Uterus (tissue), 3 donors: ENCODE measurements at regions not wholly inside any gene's neighbourhood (a gene's known extent, or its start where the extent isn't known, plus 50 kb on each side); places are given as distances from the start of the nearest gene placed in this dataset.

Experiments
- DNase-seq, 2 donors: peaks; one replicate each; pipeline ENCODE4 v3.0.0-alpha.2; 2019 to 2020
- H3K27ac ChIP-seq, 2 donors: fragments of 200-600 bp; sonication (generic); 1 replicate in 1 of 2; 2 replicates in 1 of 2; pipeline ENCODE4 v1.5.1; 2016 to 2018
- H3K27me3 ChIP-seq, 2 donors: fragments of 200-600 bp; sonication (generic); one replicate each; pipeline ENCODE4 v1.5.1; 2018 to 2019; ENCODE audit warnings: control low read depth in 1 of 2
- H3K36me3 ChIP-seq, 2 donors: fragments of 200-600 bp; sonication (generic); one replicate each; pipeline ENCODE4 v1.5.1; 2019; ENCODE audit warnings: control low read depth in 1 of 2
- H3K4me1 ChIP-seq, 2 donors: fragments of 200-600 bp; sonication (generic); one replicate each; pipeline ENCODE4 v1.5.1; 2018 to 2019; ENCODE audit warnings: control low read depth in 1 of 2
- H3K4me3 ChIP-seq, 2 donors: fragments of 200-600 bp; sonication (generic); 1 replicate in 1 of 2; 2 replicates in 1 of 2; pipeline ENCODE4 v1.5.1; 2018 to 2019; ENCODE audit warnings: mild to moderate bottlenecking in 1 of 2
- H3K9me3 ChIP-seq, 2 donors: fragments of 200-600 bp; sonication (generic); one replicate each; pipeline ENCODE4 v1.5.1; 2019; ENCODE audit warnings: control low read depth in 1 of 2
- CTCF ChIP-seq, 4 experiments: fragments of 200-600 bp in 2 of 4; fragments of 450-650 bp in 2 of 4; sonication (generic) in 2 of 4; IDR thresholded peaks; one replicate each; pipeline ENCODE4 v1.5.1; 2016 to 2019; ENCODE audit warnings: antibody characterized with exemption in 4 of 4, mild to moderate bottlenecking in 2 of 4, moderate library complexity in 1 of 4
- POLR2A ChIP-seq, 2 donors: fragments of 450-650 bp; IDR thresholded peaks; one replicate each; pipeline ENCODE4 v1.6.1; 2016; ENCODE audit warnings: antibody characterized with exemption in 2 of 2, mild to moderate bottlenecking in 1 of 2, moderate library complexity in 1 of 2
- intact Hi-C: fragments of 100-400 bp; cut with DNase I; formaldehyde crosslinking; loops from one replicate; pipeline ENCODE4 v1.15.1; 2023; ENCODE audit warnings: low total_unique reads
- donor health status: DM: yes; HTN: yes; CAD: no.

- intact Hi-C loops, result no loop called here
- TF ChIP-seq CTCF (IDR thresholded peaks at IDR 0.05) (no peak), POLR2A (IDR thresholded peaks at IDR 0.05) (no peak)
- no peak overlapping the region for H3K27ac ChIP-seq
- no peaks in the 10 kb centered on the region for H3K36me3 ChIP-seq
- no peaks in the 10 kb centered on the region for H3K4me1 ChIP-seq
- H3K4me3 ChIP-seq, result no peak overlapping the region
- no peak for DNase-seq
- no peaks in the 10 kb centered on the region for H3K27me3 ChIP-seq
- no peaks in the 10 kb centered on the region for H3K9me3 ChIP-seq
Observed at GRCh38 chr18:77469131-77469530, 219.5 kb downstream of the GALR1 start.

DNA sequence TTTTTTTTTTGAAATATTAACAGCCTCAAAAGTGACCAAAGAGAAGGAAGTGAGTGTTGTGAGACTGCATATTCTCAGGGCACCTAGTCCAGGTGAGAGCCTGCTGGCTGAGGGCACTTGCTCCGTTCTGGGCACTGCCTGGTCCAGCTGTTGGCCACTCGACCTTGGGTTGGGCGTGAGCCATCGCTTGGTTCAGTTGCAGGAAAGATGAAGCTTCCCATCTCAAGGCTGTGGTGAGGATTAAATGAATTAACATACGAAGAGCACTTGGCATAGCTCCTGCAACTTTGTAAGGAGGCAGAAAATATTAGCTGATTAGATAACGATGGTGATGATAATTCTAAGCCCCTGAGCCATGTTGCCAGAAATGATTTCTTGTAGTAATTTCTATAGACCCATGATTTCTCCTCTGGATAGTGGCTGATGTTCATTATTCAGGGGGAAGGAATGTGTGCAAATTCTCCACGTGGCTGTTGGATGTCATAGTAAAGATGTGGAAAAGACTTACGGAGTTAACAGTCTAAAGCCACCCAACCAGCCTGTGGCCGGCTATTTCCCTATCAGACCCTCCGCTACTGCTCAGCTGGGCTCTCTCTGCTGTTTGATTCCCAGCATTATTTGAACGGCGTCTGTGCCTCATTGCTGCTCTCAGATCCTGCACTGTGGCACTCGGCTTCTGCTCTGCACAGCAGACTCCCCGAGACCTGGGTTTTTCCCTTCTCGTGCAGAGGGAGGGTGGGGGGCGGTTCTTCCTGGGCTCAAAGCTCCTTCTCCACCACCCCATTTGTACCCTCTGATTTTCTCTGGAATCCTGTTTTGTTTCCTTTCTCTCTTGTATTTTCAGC is 221.1 kb downstream of the GALR1 start:
- intact Hi-C loops, result no loop called here
- H3K27me3 ChIP-seq, result no peaks in the 10 kb centered on the region
- H3K36me3 ChIP-seq, result no peaks in the 10 kb centered on the region
- TF ChIP-seq CTCF (IDR thresholded peaks at IDR 0.05) (no peak), POLR2A (IDR thresholded peaks at IDR 0.05) (no peak)
- no peak for DNase-seq
- no peaks in the 10 kb centered on the region for H3K9me3 ChIP-seq
- H3K4me1 ChIP-seq, result no peaks in the 10 kb centered on the region
- H3K27ac ChIP-seq, result no peak overlapping the region
- no peak overlapping the region for H3K4me3 ChIP-seq

- no peak for DNase-seq
- no peak overlapping the region for H3K27ac ChIP-seq
- H3K4me3 ChIP-seq, result no peak overlapping the region
- H3K9me3 ChIP-seq, result no peaks in the 10 kb centered on the region
- H3K36me3 ChIP-seq, result no peaks in the 10 kb centered on the region
- H3K4me1 ChIP-seq, result no peaks in the 10 kb centered on the region
- H3K27me3 ChIP-seq, result no peaks in the 10 kb centered on the region
- intact Hi-C loops, result no loop called here
- TF ChIP-seq CTCF (IDR thresholded peaks at IDR 0.05) (no peak), POLR2A (IDR thresholded peaks at IDR 0.05) (no peak)
Observed at GRCh38 chr18:77472509-77472908, 222.9 kb downstream of the GALR1 start.

GRCh38 chr18:77478646-77479442 is 229.2 kb downstream of the GALR1 start:
- Histone ChIP-seq H3K27me3 (no peaks in the 10 kb centered on the region), H3K9me3 (no peaks in the 10 kb centered on the region), H3K4me1 (no peaks in the 10 kb centered on the region), H3K36me3 (no peaks in the 10 kb centered on the region), H3K4me3 (no peak overlapping the region), H3K27ac (no peak overlapping the region)
- TF ChIP-seq POLR2A (IDR thresholded peaks at IDR 0.05) (no peak), CTCF (IDR thresholded peaks at IDR 0.05) (no peak)
- peak; percentile 39 to 53 for DNase-seq
- intact Hi-C loops, result no loop called here

- DNase-seq, result no peak
- Histone ChIP-seq H3K27me3 (no peaks in the 10 kb centered on the region), H3K27ac (no peak overlapping the region), H3K4me3 (no peak overlapping the region), H3K9me3 (no peaks in the 10 kb centered on the region), H3K4me1 (no peaks in the 10 kb centered on the region), H3K36me3 (no peaks in the 10 kb centered on the region)
- intact Hi-C loops, result no loop called here
- TF ChIP-seq CTCF (IDR thresholded peaks at IDR 0.05) (no peak), POLR2A (IDR thresholded peaks at IDR 0.05) (no peak)
Observed at GRCh38 chr18:77481541-77481940, 231.9 kb downstream of the GALR1 start.
